ENCODE measurements at regions not wholly inside any gene's neighbourhood (a gene's known extent, or its start where the extent isn't known, plus 50 kb on each side); places are given as distances from the start of the nearest gene placed in this dataset.

- peak overlapping the region; percentile 40 for H2AK5ac ChIP-seq (ENCODE audit: low read depth, low read length)
- H2BK120ac ChIP-seq (ENCODE audit: low read depth, low read length): no peak overlapping the region
- no peak overlapping the region for H3K4me2 ChIP-seq (ENCODE audit: insufficient read depth, low read length, poor library complexity, severe bottlenecking)
- peak overlapping the region; percentile 35 for H3K18ac ChIP-seq (ENCODE audit: low read length)
- peaks cover 0 to 14% of the 10 kb centered on the region in 2 donors for H3K4me1 ChIP-seq (ENCODE audit: control insufficient read depth in 2 of 2, insufficient read depth in 1 of 2, low read depth in 1 of 2, low read length in 2 of 2)
- H2AFZ ChIP-seq (ENCODE audit: low read length): no peak overlapping the region
- WGBS, 2 donors (ENCODE audit: extremely low coverage in 2 of 2, insufficient read length in 2 of 2, insufficient replicate concordance in 1 of 2): no CpG with 5 or more reads among the region's 9 CpGs
- H3K9me3 ChIP-seq (replicated peaks in 1 of 2; ENCODE audit: control insufficient read depth in 2 of 2, insufficient read depth in 1 of 2, low read depth in 1 of 2, low read length in 2 of 2): no peaks in the 10 kb centered on the region
- no peak overlapping the region for H4K91ac ChIP-seq (ENCODE audit: low read depth, low read length, poor library complexity)
- H2BK12ac ChIP-seq (ENCODE audit: low read length): peak overlapping the region; percentile 80
- H3K36me3 ChIP-seq (replicated peaks in 1 of 2; ENCODE audit: control insufficient read depth in 2 of 2, insufficient read depth in 2 of 2, low read length in 2 of 2): no peaks in the 10 kb centered on the region
- H3K4ac ChIP-seq (ENCODE audit: low read length): no peak overlapping the region
- H3K79me1 ChIP-seq (ENCODE audit: low read depth, low read length): no peaks in the 10 kb centered on the region
- H2BK5ac ChIP-seq (ENCODE audit: low read length): no peak overlapping the region
- H3K27ac ChIP-seq (replicated peaks; ENCODE audit: low read length): no peak overlapping the region
- no peak overlapping the region for H4K8ac ChIP-seq (ENCODE audit: low read depth, low read length)
- no peak overlapping the region for H3K4me3 ChIP-seq (ENCODE audit: low read length in 2 of 2)
- no peak overlapping the region for H3K9ac ChIP-seq (ENCODE audit: low read depth, low read length, poor library complexity)
- peak overlapping the region; percentile 16 for H2BK15ac ChIP-seq (ENCODE audit: low read length)
- H3K27me3 ChIP-seq (ENCODE audit: control insufficient read depth in 3 of 3, insufficient read depth in 3 of 3, low read depth in 1 of 3, low read length in 3 of 3): peaks cover 0 to 7% (median 0%) of the 10 kb centered on the region in 3 experiments
- no peak for DNase-seq (ENCODE audit: low spot score)
- no peak overlapping the region for H3K14ac ChIP-seq (ENCODE audit: low read length)
- H3K23ac ChIP-seq (ENCODE audit: low read depth, low read length, poor library complexity): peak overlapping the region; percentile 34
These were observed 358.2 kb upstream of the TNRC6C start for GRCh38 chr17:77600346-77600745.

DNA sequence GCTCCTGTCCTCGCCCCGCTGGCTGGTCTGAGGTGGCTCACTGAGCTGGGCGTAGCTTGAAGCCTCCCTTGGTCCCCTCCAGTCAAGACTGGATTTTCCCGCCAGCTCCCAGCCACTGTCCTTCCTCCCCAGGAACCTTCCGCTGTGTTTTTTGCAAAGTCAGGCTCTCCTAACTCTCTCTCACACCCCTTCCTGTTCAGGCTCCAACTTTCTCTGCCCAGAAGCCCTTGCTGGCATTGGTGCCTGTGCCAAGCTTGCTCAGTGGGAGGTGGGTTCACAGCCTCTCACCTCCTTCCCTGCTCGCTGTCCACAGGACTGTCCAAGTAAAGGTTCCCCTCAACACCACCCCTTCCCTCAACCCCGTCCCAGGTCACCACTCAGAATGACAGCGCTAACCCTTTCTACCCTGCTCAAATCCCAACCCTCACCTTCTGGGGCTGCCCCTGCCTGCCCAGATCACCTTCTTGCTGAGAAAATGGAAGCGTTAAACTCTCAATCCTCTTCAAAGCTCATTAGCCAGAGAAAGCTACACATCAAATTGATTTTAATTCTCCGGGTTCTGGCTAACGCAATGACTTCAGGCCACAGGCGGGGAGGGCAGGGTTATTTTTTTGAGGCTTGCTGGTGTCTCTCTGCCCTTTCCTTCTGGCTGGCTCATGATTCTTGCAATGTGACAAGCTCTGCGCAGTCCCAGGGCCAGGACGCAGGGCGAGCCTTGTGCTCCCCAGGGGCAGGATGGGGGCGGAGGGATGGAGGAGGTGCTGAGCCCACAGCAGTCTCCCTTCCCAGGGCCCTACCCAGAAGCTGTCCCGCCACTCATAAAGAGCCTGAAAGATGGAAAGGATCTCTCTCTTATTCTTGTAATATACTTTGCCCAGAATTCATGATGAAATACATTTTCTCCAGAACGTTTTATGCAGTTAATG lies 357.2 kb upstream of the TNRC6C start:
- DNase-seq (ENCODE audit: low spot score): no peak
- Histone ChIP-seq H3K9ac (ENCODE audit: low read depth, low read length, poor library complexity) (no peak overlapping the region), H2BK15ac (ENCODE audit: low read length) (peak overlapping the region; percentile 19), H3K4ac (ENCODE audit: low read length) (no peak overlapping the region), H3K23ac (ENCODE audit: low read depth, low read length, poor library complexity) (no peak overlapping the region), H3K4me2 (ENCODE audit: insufficient read depth, low read length, poor library complexity, severe bottlenecking) (no peak overlapping the region), H3K18ac (ENCODE audit: low read length) (peak overlapping the region; percentile 73), H2BK5ac (ENCODE audit: low read length) (no peak overlapping the region), H3K27ac (replicated peaks; ENCODE audit: low read length) (no peak overlapping the region), H4K8ac (ENCODE audit: low read depth, low read length) (no peak overlapping the region), H3K4me3 (ENCODE audit: low read length in 2 of 2) (no peak overlapping the region), H3K4me1 (ENCODE audit: control insufficient read depth in 2 of 2, insufficient read depth in 1 of 2, low read depth in 1 of 2, low read length in 2 of 2) (peaks cover 0 to 12% of the 10 kb centered on the region in 2 donors), H3K36me3 (replicated peaks in 1 of 2; ENCODE audit: control insufficient read depth in 2 of 2, insufficient read depth in 2 of 2, low read length in 2 of 2) (no peaks in the 10 kb centered on the region), H3K9me3 (replicated peaks in 1 of 2; ENCODE audit: control insufficient read depth in 2 of 2, insufficient read depth in 1 of 2, low read depth in 1 of 2, low read length in 2 of 2) (no peaks in the 10 kb centered on the region), H3K27me3 (ENCODE audit: control insufficient read depth in 3 of 3, insufficient read depth in 3 of 3, low read depth in 1 of 3, low read length in 3 of 3) (peaks cover 0 to 4% (median 0%) of the 10 kb centered on the region in 3 experiments), H2AK5ac (ENCODE audit: low read depth, low read length) (no peak overlapping the region), H2AFZ (ENCODE audit: low read length) (no peak overlapping the region), H3K79me1 (ENCODE audit: low read depth, low read length) (no peaks in the 10 kb centered on the region), H4K91ac (ENCODE audit: low read depth, low read length, poor library complexity) (no peak overlapping the region), H2BK120ac (ENCODE audit: low read depth, low read length) (peak overlapping the region; percentile 30), H2BK12ac (ENCODE audit: low read length) (no peak overlapping the region), H3K14ac (ENCODE audit: low read length) (no peak overlapping the region)
- WGBS, 2 donors (ENCODE audit: extremely low coverage in 2 of 2, insufficient read length in 2 of 2, insufficient replicate concordance in 1 of 2): no CpG with 5 or more reads among the region's 18 CpGs

DNA sequence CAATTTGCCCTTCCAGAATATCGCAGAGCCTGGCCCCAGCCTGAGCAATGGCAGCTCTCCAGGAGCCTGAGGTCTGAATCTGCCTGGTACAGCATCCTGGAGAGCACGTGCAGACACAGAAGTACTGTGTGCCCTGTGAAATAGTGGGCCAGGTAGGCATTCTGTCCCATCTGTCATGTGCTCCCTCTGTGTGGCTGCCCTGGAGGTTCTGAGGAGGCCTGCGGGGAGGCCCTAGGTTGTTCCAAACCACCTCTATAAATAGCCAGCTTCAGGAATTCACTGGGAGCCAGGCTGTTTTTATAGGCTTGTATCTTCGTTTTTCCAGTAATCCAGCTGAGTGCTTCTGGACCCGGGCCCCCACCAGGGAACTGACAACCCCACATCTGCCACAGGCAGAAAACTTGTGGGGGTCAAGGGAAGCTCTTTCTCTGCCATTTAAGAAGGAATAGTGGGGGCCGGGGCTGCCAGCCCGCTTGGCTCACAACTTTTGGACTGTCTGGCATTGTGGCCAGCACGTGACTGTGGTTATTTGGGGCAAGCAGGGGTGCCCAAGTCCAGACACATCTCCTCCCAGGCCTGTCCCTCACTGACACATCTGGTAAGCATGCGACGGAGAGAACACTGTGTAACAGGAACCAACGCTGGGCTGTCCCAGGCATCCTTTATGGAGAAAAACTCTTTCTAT lies 356.3 kb upstream of the TNRC6C start:
- Histone ChIP-seq H3K14ac (ENCODE audit: low read length) (no peak overlapping the region), H3K4me3 (ENCODE audit: low read length in 2 of 2) (no peak overlapping the region), H2BK15ac (ENCODE audit: low read length) (peak overlapping the region; percentile 19), H3K4me2 (ENCODE audit: insufficient read depth, low read length, poor library complexity, severe bottlenecking) (no peak overlapping the region), H3K9me3 (replicated peaks in 1 of 2; ENCODE audit: control insufficient read depth in 2 of 2, insufficient read depth in 1 of 2, low read depth in 1 of 2, low read length in 2 of 2) (no peaks in the 10 kb centered on the region), H3K18ac (ENCODE audit: low read length) (peak overlapping the region; percentile 15), H2AFZ (ENCODE audit: low read length) (no peak overlapping the region), H3K4me1 (ENCODE audit: control insufficient read depth in 2 of 2, insufficient read depth in 1 of 2, low read depth in 1 of 2, low read length in 2 of 2) (peaks cover 0 to 5% of the 10 kb centered on the region in 2 donors), H3K27me3 (ENCODE audit: control insufficient read depth in 3 of 3, insufficient read depth in 3 of 3, low read depth in 1 of 3, low read length in 3 of 3) (peaks cover 0 to 4% (median 0%) of the 10 kb centered on the region in 3 experiments), H3K23ac (ENCODE audit: low read depth, low read length, poor library complexity) (no peak overlapping the region), H4K91ac (ENCODE audit: low read depth, low read length, poor library complexity) (no peak overlapping the region), H3K4ac (ENCODE audit: low read length) (no peak overlapping the region), H3K79me1 (ENCODE audit: low read depth, low read length) (no peaks in the 10 kb centered on the region), H2BK120ac (ENCODE audit: low read depth, low read length) (no peak overlapping the region), H2BK5ac (ENCODE audit: low read length) (no peak overlapping the region), H3K9ac (ENCODE audit: low read depth, low read length, poor library complexity) (no peak overlapping the region), H4K8ac (ENCODE audit: low read depth, low read length) (no peak overlapping the region), H2BK12ac (ENCODE audit: low read length) (no peak overlapping the region), H3K36me3 (replicated peaks in 1 of 2; ENCODE audit: control insufficient read depth in 2 of 2, insufficient read depth in 2 of 2, low read length in 2 of 2) (no peaks in the 10 kb centered on the region), H3K27ac (replicated peaks; ENCODE audit: low read length) (no peak overlapping the region), H2AK5ac (ENCODE audit: low read depth, low read length) (no peak overlapping the region)
- no CpG with 5 or more reads among the region's 11 CpGs for WGBS, 2 donors (ENCODE audit: extremely low coverage in 2 of 2, insufficient read length in 2 of 2, insufficient replicate concordance in 1 of 2)
- DNase-seq (ENCODE audit: low spot score): no peak
